HG03175 (cell line): ENCODE measurements at regions not wholly inside any gene's neighbourhood (a gene's known extent, or its start where the extent isn't known, plus 50 kb on each side); places are given as distances from the start of the nearest gene placed in this dataset.
"Not testable (repeated sequence)": the region's sequence is repeated elsewhere in the genome, so short reads cannot be mapped to it uniquely, and the experiment has no call there.

Experiments
- ATAC-seq: cut with Tn5 transposase; IDR thresholded peaks from one replicate; pipeline ENCODE4 v1.9.1; 2021; ENCODE audit warnings: mild to moderate bottlenecking, moderate library complexity; ENCODE audit not compliant: unreplicated experiment

- no peak for ATAC-seq
These were observed 489.1 kb upstream of the TSHZ3 start for GRCh38 chr19:31838163-31838815.

DNA sequence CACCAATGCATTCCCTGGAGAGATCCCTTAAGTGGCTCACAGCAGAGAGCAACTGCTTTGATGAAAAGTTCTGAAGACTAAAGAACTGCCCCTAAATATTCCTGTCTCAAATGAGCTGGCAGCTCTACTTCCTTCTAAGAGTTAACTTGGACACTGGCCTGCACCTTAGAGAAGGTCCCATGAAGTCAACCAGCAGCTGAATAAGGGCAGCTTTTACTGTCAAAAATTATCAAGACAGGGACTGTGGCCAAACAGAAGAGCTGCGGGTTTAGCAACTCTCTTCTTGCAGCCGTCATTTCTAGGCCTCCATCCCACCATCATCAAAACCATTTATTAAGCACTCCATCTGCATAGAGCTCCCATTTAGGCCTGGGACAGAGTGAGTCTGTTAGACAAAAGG, 491.1 kb upstream of the TSHZ3 start:
- no peak for ATAC-seq

DNA sequence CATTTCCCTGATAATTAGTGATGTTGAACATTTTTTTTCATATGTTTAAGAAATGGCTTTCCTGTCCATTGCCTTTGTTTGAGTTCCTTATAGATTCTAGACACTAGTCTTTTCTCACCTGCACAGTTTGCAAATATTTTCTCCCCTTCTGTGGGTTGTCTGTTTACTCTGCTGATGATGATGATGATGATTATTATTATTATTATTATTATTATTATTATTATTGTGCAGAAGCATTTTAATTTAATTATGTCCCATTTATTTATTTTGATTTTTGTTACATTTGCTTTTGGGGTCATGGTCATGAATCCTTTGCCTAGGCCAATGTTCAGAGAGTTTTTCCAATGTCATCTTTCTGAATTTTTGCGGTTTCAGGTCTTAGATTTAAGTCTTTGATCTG, 492.5 kb upstream of the TSHZ3 start:
- no peak for ATAC-seq

GRCh38 chr19:31863122-31863521, 482.3 kb upstream of the ZNF507 start:
- ATAC-seq, result no peak

- ATAC-seq, result no peak
These were observed 471.1 kb upstream of the ZNF507 start for GRCh38 chr19:31874313-31874712.

DNA sequence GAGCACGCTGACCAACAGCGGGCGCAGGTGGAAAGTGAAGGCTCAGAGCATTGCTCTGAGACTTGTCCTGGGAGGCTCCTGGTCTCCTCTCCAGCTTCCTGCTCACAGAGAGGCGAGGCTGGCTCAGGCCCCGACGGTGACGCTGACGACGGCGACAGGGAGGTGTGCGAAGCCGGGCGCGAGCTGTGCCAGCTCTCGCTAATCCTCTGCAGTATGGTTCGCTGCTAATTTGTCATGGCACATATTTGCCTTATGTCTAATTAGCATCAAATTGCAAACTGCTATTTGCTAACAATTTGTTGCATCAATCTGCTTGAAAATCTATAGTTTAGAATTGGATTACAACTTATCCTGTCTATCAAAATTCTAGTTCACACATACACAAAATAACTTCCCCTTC, 469.8 kb upstream of the ZNF507 start:
- no peak for ATAC-seq

GRCh38 chr19:31880283-31880682, 465.1 kb upstream of the ZNF507 start:
- ATAC-seq, result no peak

GRCh38 chr19:31881988-31882387, 463.4 kb upstream of the ZNF507 start:
- ATAC-seq, result no peak

GRCh38 chr19:31882709-31883108, 462.7 kb upstream of the ZNF507 start:
- ATAC-seq, result no peak

DNA sequence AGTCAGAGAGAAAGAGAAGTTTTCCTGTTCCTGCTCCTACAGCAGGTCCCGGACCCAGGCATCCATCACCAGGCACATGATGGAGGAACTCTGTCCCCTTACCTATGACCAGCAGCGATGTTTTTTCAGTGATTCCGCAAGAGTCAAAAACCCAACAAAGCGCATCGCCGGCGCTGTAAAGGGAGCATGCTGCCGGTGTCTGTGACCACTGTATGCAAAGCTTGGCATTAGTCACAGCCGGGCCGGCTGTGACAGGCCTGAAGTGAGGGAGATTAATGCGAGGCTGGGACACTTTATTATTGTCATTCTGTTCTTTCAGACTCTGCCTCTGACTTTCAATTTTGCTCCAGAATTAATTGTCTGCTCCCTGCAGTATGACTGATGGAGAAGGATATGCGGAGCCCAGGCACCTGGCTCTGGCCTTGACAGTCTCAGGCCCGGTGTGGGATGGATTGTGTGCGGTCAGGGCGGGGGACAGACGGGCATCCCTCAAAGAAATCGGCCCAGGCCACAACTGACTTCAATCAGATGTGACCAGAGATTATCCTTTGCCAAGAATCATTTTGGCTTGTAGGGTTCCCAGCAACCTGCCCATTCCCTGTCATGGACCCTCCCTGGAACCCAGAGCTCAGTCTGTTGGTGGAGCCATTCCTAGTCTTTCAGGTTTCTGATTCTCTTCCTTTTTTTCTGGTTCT, 462.0 kb upstream of the ZNF507 start:
- no peak for ATAC-seq

GRCh38 chr19:31885280-31885853, 460.0 kb upstream of the ZNF507 start:
- no peak for ATAC-seq

- no peak for ATAC-seq
These were observed 455.2 kb upstream of the ZNF507 start for GRCh38 chr19:31890230-31890629.

DNA sequence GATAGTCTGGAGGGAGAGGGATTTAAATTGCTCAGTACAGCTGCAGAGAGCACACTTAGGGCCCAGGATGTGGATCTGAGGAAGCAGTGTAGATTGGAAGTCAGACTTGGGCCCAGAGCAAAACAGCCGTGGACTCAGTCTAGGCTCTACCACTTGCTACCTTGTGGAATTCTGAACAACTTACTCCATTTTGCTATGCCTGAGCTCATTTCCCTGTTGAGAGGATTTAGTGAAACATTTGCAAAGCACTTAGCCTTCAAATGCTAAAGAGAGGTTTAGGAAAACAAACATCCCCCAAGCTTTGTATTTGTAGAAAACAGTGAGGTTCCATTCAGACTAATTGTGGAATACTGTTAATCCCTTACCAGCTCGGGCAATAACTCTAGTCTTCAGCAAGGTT, 453.4 kb upstream of the ZNF507 start:
- ATAC-seq, result no peak

DNA sequence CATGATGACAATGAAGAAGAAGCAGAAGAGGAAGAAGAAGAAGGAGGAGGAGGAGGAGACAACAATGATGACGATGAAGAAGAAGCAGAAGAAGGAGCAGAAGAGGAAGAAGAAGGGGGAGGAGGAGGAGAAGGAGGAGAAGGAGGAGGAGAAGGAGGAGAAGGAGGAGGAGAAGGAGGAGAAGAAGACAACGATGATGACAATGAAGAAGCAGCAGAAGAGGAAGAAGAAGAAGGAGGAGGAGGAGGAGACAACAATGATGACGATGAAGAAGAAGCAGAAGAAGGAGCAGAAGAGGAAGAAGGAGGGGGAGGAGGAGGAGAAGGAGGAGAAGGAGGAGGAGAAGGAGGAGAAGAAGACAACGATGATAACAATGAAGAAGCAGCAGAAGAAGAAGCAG, 451.9 kb upstream of the ZNF507 start:
- not testable (repeated sequence) for ATAC-seq

DNA sequence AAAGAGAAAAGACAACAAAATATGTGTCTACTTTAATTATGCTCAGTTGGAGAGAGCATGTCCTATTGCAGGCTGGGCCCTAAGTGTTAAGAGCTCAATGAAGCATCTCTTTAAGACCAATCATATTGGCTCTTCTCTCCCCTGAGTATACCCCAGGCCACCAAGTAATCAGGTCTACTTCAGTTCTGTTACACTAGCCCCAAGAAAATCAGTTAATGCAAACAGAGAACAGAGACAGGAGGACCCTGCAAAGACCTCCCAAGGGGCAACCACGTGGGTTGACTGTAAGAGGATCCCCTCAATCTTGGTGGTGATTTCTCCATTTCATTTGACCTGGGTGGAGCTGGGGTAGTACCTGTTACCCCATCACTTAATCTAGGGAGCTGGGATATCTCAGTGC, 451.0 kb upstream of the ZNF507 start:
- no peak for ATAC-seq

DNA sequence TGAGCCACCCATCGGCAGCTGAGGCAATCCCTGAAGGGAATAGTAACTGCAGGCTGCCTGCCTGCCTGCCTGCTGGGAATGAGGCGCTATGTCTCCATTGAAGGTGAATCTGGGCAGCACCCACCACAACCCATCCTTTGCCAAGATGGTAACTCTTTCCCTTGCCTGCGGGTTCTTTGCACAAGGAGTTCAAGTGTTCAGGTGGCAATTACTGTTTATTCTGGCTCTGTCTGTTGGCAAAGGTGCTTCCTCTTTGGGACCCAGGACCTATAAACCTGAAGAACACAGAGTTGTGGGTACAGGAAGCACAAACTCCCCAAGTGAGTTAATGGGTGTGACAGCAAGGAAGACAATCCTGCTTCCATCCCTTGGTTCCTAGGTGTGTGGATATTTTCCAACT, 448.1 kb upstream of the ZNF507 start:
- ATAC-seq, result no peak

- ATAC-seq, result no peak
These were observed 444.4 kb upstream of the ZNF507 start for GRCh38 chr19:31900991-31901390.

DNA sequence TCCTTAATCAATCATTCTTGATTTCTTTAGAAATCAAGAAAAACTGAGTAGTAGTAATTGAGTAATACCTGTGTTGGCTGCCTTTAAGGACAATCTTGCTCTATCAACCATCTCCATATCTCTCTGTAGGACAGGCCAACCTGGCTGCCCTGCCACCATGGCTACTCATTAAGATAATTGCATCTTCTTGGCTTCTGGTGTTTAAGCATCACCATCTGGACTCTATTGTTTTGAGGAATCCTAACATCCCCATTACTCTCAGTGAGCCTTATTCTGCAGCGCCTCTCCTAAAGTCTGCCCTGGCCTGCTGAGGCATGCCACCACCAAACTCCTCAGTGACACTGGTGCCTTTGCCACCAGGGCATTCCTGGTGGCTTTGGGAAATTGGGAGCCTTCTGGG, 442.6 kb upstream of the ZNF507 start:
- no peak for ATAC-seq

DNA sequence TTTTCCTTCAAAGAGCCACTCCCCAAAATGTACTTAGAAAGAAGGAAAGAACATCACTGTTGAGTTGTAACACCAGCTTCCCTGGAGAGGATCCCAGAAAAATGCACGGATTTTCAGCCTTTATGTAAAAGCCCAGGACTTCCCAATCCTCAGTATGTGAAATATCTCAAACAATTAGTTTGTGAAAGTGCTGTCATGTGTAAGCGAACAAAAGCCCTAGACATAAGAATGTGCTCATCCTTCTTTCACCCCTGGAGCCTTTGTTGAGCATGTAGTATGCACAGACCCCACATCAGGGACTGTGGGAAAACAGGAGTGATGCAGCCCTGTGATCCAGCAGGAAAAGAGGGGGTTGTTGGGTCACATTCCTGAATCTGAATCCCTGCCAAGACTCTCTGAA, 441.4 kb upstream of the ZNF507 start:
- ATAC-seq, result no peak

GRCh38 chr19:31906111-31906871, 439.1 kb upstream of the ZNF507 start:
- ATAC-seq, result no peak

DNA sequence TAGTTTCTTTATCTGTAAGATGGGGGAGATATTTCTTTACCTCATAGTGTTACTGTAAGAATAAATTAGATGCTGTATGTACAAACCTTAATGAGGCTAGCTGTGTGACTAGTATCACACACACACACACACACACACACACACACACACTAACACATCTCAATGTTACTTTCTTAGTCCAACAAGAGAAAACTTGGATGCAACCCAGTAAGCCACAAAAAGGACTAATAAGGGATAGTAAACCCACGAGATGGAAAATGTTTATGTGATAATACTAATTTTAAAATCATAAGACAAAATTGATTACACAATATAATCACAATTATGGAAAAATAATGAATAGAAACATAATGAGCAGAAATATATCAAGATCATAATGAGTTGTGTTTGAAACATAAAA, 437.7 kb upstream of the ZNF507 start:
- no peak for ATAC-seq

DNA sequence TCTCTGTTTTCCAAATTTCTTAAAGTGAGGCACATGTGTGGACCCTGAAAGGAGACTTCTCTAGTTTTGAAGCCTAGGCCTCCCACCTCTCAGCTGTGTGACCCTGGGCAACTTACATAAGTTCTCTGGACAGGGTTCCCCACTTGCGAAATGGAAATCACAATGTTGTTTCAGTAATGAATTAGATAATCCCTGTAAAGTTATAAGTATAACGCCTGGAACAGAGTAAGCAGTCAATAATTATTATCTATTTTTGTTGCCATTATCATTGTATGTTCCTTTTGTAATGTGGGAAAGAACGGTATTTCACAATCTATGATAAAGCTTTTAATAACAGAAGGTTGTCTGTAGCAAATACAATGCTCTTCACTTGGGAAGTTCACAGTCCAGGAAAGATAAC, 437.3 kb upstream of the ZNF507 start:
- no peak for ATAC-seq
